ENCODE measurements at regions not wholly inside any gene's neighbourhood (a gene's known extent, or its start where the extent isn't known, plus 50 kb on each side); places are given as distances from the start of the nearest gene placed in this dataset.
"Not testable (repeated sequence)": the region's sequence is repeated elsewhere in the genome, so short reads cannot be mapped to it uniquely, and the experiment has no call there.

- intact Hi-C loops (cut with micrococcal nuclease) = no loop called here
- ChIA-PET POLR2A (no interaction called here), CTCF (no interaction called here)
- TF ChIP-seq CTCF (IDR thresholded peaks at IDR 0.05) = no peak
- DNase-seq (no peak), ATAC-seq (no peak)
- Mint-ChIP-seq H3K9me3 (no peaks in the 10 kb centered on the region), H3K4me3 (no peak overlapping the region), H3K27me3 (peaks cover 2% of the 10 kb centered on the region), H3K4me1 (ENCODE audit: low read depth) (no peaks in the 10 kb centered on the region), H3K36me3 (ENCODE audit: low read depth) (no peaks in the 10 kb centered on the region), H3K27ac (no peak overlapping the region)
Observed at GRCh38 chr18:59795882-59796281, 98.7 kb upstream of the CCBE1 start.

GRCh38 chr18:59792353-59792752 lies 95.1 kb upstream of the CCBE1 start:
- Mint-ChIP-seq H3K36me3 (ENCODE audit: low read depth) (no peaks in the 10 kb centered on the region), H3K27me3 (peaks cover 2% of the 10 kb centered on the region), H3K4me3 (no peak overlapping the region), H3K4me1 (ENCODE audit: low read depth) (no peaks in the 10 kb centered on the region), H3K27ac (no peak overlapping the region), H3K9me3 (no peaks in the 10 kb centered on the region)
- DNase-seq (no peak), ATAC-seq (no peak)
- no peak for TF ChIP-seq CTCF (IDR thresholded peaks at IDR 0.05)
- POLR2A ChIA-PET = no interaction called here
- intact Hi-C loops (cut with micrococcal nuclease) = no loop called here
- CTCF ChIA-PET = no interaction called here

- H3K9me3 Mint-ChIP-seq; H3K36me3 Mint-ChIP-seq (ENCODE audit: low read depth); POLR2A ChIA-PET; H3K27ac Mint-ChIP-seq; DNase-seq; H3K4me3 Mint-ChIP-seq; ATAC-seq; H3K4me1 Mint-ChIP-seq (ENCODE audit: low read depth); H3K27me3 Mint-ChIP-seq; intact Hi-C loops (cut with micrococcal nuclease); CTCF ChIA-PET: not testable (repeated sequence)
Observed at GRCh38 chr18:59790346-59790936, 93.2 kb upstream of the CCBE1 start.

GRCh38 chr18:59788791-59789106 lies 91.5 kb upstream of the CCBE1 start:
- H3K4me3 Mint-ChIP-seq = no peak overlapping the region
- no peak overlapping the region for H3K27ac Mint-ChIP-seq
- H3K9me3 Mint-ChIP-seq = no peaks in the 10 kb centered on the region
- POLR2A ChIA-PET = no interaction called here
- intact Hi-C loops (cut with micrococcal nuclease) = no loop called here
- no peaks in the 10 kb centered on the region for H3K4me1 Mint-ChIP-seq (ENCODE audit: low read depth)
- peaks cover 2% of the 10 kb centered on the region for H3K27me3 Mint-ChIP-seq
- DNase-seq (no peak), ATAC-seq (no peak)
- H3K36me3 Mint-ChIP-seq (ENCODE audit: low read depth) = no peaks in the 10 kb centered on the region
- TF ChIP-seq CTCF (IDR thresholded peaks at IDR 0.05) = no peak
- CTCF ChIA-PET = interaction anchor here (1.0 to 1.6 kb wide), 3 partner anchors 34 to 328 kb away, joined by 3 to 7 read pairs (median 3); no protein-coding TSS in a partner anchor

- ATAC-seq = no peak
- H3K4me3 Mint-ChIP-seq = no peak overlapping the region
- H3K27ac Mint-ChIP-seq = no peak overlapping the region
- POLR2A ChIA-PET = no interaction called here
- no peak for TF ChIP-seq CTCF (IDR thresholded peaks at IDR 0.05)
- intact Hi-C loops (cut with micrococcal nuclease) = no loop called here
- H3K9me3 Mint-ChIP-seq = no peaks in the 10 kb centered on the region
- H3K4me1 Mint-ChIP-seq (ENCODE audit: low read depth) = no peaks in the 10 kb centered on the region
- DNase-seq = no peak
- H3K27me3 Mint-ChIP-seq = peaks cover 1% of the 10 kb centered on the region
- CTCF ChIA-PET = interaction anchor here (1.0 to 1.6 kb wide), 4 partner anchors 35 to 328 kb away, joined by 3 to 7 read pairs (median 4); no protein-coding TSS in a partner anchor
- H3K36me3 Mint-ChIP-seq (ENCODE audit: low read depth) = no peaks in the 10 kb centered on the region
Observed at GRCh38 chr18:59787998-59788790, 91.0 kb upstream of the CCBE1 start.

Measured in activated CD8-positive, alpha-beta T cell treated with anti-CD3 and anti-CD28 coated beads for 36 hours (primary cell).